MM.1S (cell line): ENCODE measurements at regions not wholly inside any gene's neighbourhood (a gene's known extent, or its start where the extent isn't known, plus 50 kb on each side); places are given as distances from the start of the nearest gene placed in this dataset.

Source experiments
- EZH2phosphoT487 ChIP-seq: fragments of 300-600 bp; sonication (generic); IDR thresholded peaks from 2 replicates; pipeline ENCODE4 v1.6.1; 2018; ENCODE audit warnings: antibody characterized with exemption, low read length
- TF ChIP-seq, protein P1 (sequence below): fragments of 300-600 bp; sonication (generic); IDR thresholded peaks from 2 replicates; pipeline ENCODE4 v1.5.1; 2016; ENCODE audit warnings: antibody characterized with exemption, low read length, mixed read lengths

- TF ChIP-seq, protein P1, sequence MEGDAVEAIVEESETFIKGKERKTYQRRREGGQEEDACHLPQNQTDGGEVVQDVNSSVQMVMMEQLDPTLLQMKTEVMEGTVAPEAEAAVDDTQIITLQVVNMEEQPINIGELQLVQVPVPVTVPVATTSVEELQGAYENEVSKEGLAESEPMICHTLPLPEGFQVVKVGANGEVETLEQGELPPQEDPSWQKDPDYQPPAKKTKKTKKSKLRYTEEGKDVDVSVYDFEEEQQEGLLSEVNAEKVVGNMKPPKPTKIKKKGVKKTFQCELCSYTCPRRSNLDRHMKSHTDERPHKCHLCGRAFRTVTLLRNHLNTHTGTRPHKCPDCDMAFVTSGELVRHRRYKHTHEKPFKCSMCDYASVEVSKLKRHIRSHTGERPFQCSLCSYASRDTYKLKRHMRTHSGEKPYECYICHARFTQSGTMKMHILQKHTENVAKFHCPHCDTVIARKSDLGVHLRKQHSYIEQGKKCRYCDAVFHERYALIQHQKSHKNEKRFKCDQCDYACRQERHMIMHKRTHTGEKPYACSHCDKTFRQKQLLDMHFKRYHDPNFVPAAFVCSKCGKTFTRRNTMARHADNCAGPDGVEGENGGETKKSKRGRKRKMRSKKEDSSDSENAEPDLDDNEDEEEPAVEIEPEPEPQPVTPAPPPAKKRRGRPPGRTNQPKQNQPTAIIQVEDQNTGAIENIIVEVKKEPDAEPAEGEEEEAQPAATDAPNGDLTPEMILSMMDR, result no peak
- no peak for TF ChIP-seq EZH2phosphoT487
Measured at GRCh38 chr7:138186951-138187351, 110.7 kb downstream of the AKR1D1 start.
